ENCODE measurements at regions not wholly inside any gene's neighbourhood (a gene's known extent, or its start where the extent isn't known, plus 50 kb on each side); places are given as distances from the start of the nearest gene placed in this dataset.

DNA sequence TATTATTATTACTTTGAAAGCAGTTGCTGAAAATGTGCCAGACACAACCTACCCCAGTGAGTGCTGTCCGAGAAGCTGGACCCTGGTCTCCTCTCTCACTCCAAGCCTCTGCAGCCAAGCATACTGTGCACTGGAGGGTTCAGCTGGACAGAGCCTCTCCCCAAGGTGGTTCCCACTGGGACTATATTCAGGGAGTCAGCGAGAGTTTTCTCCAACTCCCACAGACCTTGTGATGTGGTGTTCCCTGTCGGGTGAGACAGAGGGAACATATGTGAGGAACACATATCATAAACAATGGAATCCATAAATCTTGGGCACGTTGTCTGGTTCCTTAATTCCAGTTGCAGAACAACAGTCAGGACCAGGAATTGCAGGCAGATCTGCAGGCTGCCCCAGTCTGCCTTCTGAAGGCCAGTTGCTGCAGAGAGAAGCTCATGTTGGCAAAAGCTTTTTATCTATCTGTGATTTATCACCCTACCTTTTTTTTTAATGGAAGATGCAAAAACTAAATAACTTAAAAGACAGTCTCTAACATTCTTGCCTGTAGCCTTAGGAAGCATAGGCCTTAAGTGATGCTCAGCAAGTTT, 619.8 kb upstream of the TBX3 start:
- Histone ChIP-seq H3K4me1 (replicated peaks in 1 of 2; ENCODE audit: control insufficient read depth in 2 of 2, insufficient read depth in 2 of 2, low read length in 2 of 2) (no peaks in the 10 kb centered on the region), H4K20me1 (replicated peaks; ENCODE audit: control insufficient read depth, insufficient read depth, low read length) (no peaks in the 10 kb centered on the region), H3K9me3 (replicated peaks; ENCODE audit: control insufficient read depth, insufficient read depth, low read depth, low read length) (no peaks in the 10 kb centered on the region), H3K79me2 (ENCODE audit: control insufficient read depth, insufficient read depth, low read length) (no peaks in the 10 kb centered on the region), H2AFZ (ENCODE audit: low read depth, low read length) (no peak overlapping the region), H3K9me1 (ENCODE audit: control insufficient read depth, insufficient read depth, low read length) (no peaks in the 10 kb centered on the region), H3K9ac (ENCODE audit: insufficient read depth in 1 of 2, low read depth in 2 of 2, low read length in 2 of 2) (no peak overlapping the region), H3K27me3 (ENCODE audit: control insufficient read depth in 2 of 2, insufficient read depth in 2 of 2, low read length in 2 of 2) (no peaks in the 10 kb centered on the region; a peak in 1 of 5 replicates), H3K4me3 (no peak overlapping the region), H3K27ac (ENCODE audit: extremely low read depth, low read depth, low read length) (no peak overlapping the region), H3K36me3 (ENCODE audit: control insufficient read depth, insufficient read depth, low read length) (no peaks in the 10 kb centered on the region), H3K4me2 (ENCODE audit: insufficient read depth, low read length) (no peak overlapping the region)
- TF ChIP-seq ELK3 (CRISPR knock-in tag; IDR thresholded peaks at IDR 0.05): no peak
- no peak for TF ChIP-seq RBM34 (IDR thresholded peaks at IDR 0.05; ENCODE audit: borderline replicate concordance, insufficient read depth, low read length)
- TF ChIP-seq ZNF445 (CRISPR knock-in tag; IDR thresholded peaks at IDR 0.05; ENCODE audit: low read depth): no peak
- no peak for TF ChIP-seq ZNF217 (CRISPR knock-in tag; IDR thresholded peaks at IDR 0.05)
- TF ChIP-seq ZNF551 (CRISPR knock-in tag; IDR thresholded peaks at IDR 0.05): no peak
- TF ChIP-seq, protein P1, sequence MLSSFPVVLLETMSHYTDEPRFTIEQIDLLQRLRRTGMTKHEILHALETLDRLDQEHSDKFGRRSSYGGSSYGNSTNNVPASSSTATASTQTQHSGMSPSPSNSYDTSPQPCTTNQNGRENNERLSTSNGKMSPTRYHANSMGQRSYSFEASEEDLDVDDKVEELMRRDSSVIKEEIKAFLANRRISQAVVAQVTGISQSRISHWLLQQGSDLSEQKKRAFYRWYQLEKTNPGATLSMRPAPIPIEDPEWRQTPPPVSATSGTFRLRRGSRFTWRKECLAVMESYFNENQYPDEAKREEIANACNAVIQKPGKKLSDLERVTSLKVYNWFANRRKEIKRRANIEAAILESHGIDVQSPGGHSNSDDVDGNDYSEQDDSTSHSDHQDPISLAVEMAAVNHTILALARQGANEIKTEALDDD (IDR thresholded peaks at IDR 0.05): no peak
- TF ChIP-seq, protein P2, sequence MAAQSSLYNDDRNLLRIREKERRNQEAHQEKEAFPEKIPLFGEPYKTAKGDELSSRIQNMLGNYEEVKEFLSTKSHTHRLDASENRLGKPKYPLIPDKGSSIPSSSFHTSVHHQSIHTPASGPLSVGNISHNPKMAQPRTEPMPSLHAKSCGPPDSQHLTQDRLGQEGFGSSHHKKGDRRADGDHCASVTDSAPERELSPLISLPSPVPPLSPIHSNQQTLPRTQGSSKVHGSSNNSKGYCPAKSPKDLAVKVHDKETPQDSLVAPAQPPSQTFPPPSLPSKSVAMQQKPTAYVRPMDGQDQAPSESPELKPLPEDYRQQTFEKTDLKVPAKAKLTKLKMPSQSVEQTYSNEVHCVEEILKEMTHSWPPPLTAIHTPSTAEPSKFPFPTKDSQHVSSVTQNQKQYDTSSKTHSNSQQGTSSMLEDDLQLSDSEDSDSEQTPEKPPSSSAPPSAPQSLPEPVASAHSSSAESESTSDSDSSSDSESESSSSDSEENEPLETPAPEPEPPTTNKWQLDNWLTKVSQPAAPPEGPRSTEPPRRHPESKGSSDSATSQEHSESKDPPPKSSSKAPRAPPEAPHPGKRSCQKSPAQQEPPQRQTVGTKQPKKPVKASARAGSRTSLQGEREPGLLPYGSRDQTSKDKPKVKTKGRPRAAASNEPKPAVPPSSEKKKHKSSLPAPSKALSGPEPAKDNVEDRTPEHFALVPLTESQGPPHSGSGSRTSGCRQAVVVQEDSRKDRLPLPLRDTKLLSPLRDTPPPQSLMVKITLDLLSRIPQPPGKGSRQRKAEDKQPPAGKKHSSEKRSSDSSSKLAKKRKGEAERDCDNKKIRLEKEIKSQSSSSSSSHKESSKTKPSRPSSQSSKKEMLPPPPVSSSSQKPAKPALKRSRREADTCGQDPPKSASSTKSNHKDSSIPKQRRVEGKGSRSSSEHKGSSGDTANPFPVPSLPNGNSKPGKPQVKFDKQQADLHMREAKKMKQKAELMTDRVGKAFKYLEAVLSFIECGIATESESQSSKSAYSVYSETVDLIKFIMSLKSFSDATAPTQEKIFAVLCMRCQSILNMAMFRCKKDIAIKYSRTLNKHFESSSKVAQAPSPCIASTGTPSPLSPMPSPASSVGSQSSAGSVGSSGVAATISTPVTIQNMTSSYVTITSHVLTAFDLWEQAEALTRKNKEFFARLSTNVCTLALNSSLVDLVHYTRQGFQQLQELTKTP (IDR thresholded peaks at IDR 0.05; ENCODE audit: low read depth in 1 of 2, partially characterized antibody in 2 of 2): no peak
- no peak for TF ChIP-seq CXXC5 (CRISPR knock-in tag; IDR thresholded peaks at IDR 0.05)
- no peak for TF ChIP-seq SETDB1 (IDR thresholded peaks at IDR 0.05; ENCODE audit: low read length)
- TF ChIP-seq NCOA1 (IDR thresholded peaks at IDR 0.05; ENCODE audit: low read depth): no peak
- no peak for TF ChIP-seq FOSL1 (tag; conservative IDR thresholded peaks at IDR 0.05)
- no peak for TF ChIP-seq NCOR1 (IDR thresholded peaks at IDR 0.05)
- TF ChIP-seq PHB2 (IDR thresholded peaks at IDR 0.05; ENCODE audit: low read depth): no peak
- no peak for TF ChIP-seq ARNT (IDR thresholded peaks at IDR 0.05)
- no peak for TF ChIP-seq HNRNPLL (IDR thresholded peaks at IDR 0.05; ENCODE audit: low read depth, low read length, poor library complexity, severe bottlenecking)
- no peak for TF ChIP-seq RAD51 (IDR thresholded peaks at IDR 0.05; ENCODE audit: borderline replicate concordance, low read depth)
- ChIA-PET POLR2A (interaction anchor here (1.1 kb wide), 1 partner anchor 34 kb away, joined by 3 read pairs; no protein-coding TSS in a partner anchor), CTCF (ENCODE audit: low intra/inter-chr PET ratio) (no interaction called here)
- no peak for ATAC-seq
- intact Hi-C loops (cut with micrococcal nuclease) (no loop called here), in situ Hi-C loops (cut with MboI) (no loop called here)
- no TSS peak for BruUV-seq (replicated peaks)
- no peak for DNase-seq (ENCODE audit: extremely low read depth in 1 of 4, low spot score in 3 of 4)
- 0% methylated on average over 4 of the region's 4 CpGs for WGBS (ENCODE audit: insufficient coverage, low coverage, missing lambda C conversion rate)
- no peak for FAIRE-seq

All from K562 (cell line).